ENCODE measurements at regions not wholly inside any gene's neighbourhood (a gene's known extent, or its start where the extent isn't known, plus 50 kb on each side); places are given as distances from the start of the nearest gene placed in this dataset.

DNA sequence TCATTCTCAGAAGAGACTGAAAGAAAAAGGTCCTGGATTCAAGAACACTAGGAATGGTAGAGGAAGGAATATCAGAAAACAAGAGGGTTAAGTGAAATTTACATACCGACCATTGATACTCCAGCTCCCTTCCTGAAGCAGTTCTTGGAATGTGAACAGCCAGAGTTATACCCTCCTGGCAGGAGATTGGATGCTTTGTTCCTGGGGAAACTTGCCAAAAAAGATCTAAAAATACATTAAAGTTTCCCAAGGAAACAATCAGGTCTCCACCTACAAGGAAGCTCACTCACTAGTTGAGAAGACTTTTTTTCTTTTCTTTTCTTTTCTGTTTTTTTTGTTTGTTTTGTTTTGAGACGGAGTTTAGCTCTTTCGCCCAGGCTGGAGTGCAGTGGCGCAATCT lies 91.1 kb downstream of the HLX start:
- 70 to 76% methylated on average over 4 of the region's 4 CpGs for WGBS, 2 donors
- DNase-seq (no peak), ATAC-seq (ENCODE audit: low FRiP score in 2 of 2) (no peak)
- Histone ChIP-seq H3K9me3 (no peaks in the 10 kb centered on the region), H3K27ac (no peak overlapping the region), H3K36me3 (no peaks in the 10 kb centered on the region), H3K4me3 (no peak overlapping the region), H3K27me3 (no peaks in the 10 kb centered on the region), H3K4me1 (no peaks in the 10 kb centered on the region)
- no peak for TF ChIP-seq POLR2AphosphoS5 (IDR thresholded peaks at IDR 0.05)
- TF ChIP-seq POLR2A (IDR thresholded peaks at IDR 0.05) = no peak
- TF ChIP-seq EP300 (IDR thresholded peaks at IDR 0.05) = no peak
- TF ChIP-seq, protein P1, sequence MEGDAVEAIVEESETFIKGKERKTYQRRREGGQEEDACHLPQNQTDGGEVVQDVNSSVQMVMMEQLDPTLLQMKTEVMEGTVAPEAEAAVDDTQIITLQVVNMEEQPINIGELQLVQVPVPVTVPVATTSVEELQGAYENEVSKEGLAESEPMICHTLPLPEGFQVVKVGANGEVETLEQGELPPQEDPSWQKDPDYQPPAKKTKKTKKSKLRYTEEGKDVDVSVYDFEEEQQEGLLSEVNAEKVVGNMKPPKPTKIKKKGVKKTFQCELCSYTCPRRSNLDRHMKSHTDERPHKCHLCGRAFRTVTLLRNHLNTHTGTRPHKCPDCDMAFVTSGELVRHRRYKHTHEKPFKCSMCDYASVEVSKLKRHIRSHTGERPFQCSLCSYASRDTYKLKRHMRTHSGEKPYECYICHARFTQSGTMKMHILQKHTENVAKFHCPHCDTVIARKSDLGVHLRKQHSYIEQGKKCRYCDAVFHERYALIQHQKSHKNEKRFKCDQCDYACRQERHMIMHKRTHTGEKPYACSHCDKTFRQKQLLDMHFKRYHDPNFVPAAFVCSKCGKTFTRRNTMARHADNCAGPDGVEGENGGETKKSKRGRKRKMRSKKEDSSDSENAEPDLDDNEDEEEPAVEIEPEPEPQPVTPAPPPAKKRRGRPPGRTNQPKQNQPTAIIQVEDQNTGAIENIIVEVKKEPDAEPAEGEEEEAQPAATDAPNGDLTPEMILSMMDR (IDR thresholded peaks at IDR 0.05) = no peak

DNA sequence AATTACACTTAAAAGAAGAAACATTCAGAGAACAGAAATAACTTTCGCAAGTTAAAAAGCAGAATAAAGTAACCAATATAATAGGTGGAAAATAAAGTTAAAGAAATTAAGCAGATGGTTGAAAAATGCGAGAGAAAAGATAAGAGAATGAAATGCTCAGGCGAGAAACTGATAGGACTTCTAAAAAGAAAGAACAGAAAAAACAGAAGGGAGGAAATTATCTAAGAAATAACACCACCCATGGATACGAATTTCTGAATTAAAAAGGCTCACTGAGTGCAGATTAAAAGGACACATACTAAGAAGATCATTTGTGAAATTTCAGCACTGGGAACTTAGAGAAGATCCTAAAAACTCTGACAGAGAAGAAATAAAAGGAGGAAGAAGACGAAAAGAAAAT lies 92.0 kb downstream of the HLX start:
- TF ChIP-seq EP300 (IDR thresholded peaks at IDR 0.05) = no peak
- TF ChIP-seq POLR2A (IDR thresholded peaks at IDR 0.05) = no peak
- TF ChIP-seq, protein P1 (IDR thresholded peaks at IDR 0.05) = no peak
- TF ChIP-seq POLR2AphosphoS5 (IDR thresholded peaks at IDR 0.05) = no peak
- Histone ChIP-seq H3K27ac (no peak overlapping the region), H3K27me3 (no peaks in the 10 kb centered on the region), H3K4me3 (no peak overlapping the region), H3K9me3 (no peaks in the 10 kb centered on the region), H3K4me1 (no peaks in the 10 kb centered on the region), H3K36me3 (no peaks in the 10 kb centered on the region)
- 88 to 91% methylated on average over 5 of the region's 5 CpGs for WGBS, 2 donors
- DNase-seq (no peak), ATAC-seq (ENCODE audit: low FRiP score in 2 of 2) (no peak)

DNA sequence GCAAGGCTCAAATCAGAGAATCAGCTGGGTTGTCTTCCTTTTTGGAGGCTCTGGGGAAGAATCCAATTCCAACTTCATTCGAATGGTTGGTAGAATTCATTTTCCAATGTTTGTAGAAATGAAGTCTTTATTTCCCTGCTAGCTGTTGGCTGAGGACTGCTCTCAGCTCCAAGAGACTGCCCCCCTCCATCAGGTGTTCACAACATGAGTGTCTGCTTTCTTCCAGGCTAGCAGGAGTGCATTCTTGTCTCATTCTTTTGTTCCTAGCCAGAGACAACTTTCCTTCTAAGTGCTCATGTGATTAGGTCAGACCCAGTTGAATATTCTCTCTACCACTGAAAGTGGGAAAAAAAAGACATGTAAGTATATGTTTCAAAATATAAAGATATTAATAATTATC lies 95.2 kb downstream of the HLX start:
- Histone ChIP-seq H3K27me3 (no peaks in the 10 kb centered on the region), H3K9me3 (no peaks in the 10 kb centered on the region), H3K36me3 (no peaks in the 10 kb centered on the region), H3K4me1 (no peaks in the 10 kb centered on the region), H3K4me3 (no peak overlapping the region), H3K27ac (no peak overlapping the region)
- TF ChIP-seq EP300 (IDR thresholded peaks at IDR 0.05) (no peak), POLR2AphosphoS5 (IDR thresholded peaks at IDR 0.05) (no peak), POLR2A (IDR thresholded peaks at IDR 0.05) (no peak)
- TF ChIP-seq, protein P1 (IDR thresholded peaks at IDR 0.05) = no peak
- 43 to 69% methylated on average over 1 of the region's 1 CpG for WGBS, 2 donors
- ATAC-seq (ENCODE audit: low FRiP score in 2 of 2) (no peak), DNase-seq (no peak)

DNA sequence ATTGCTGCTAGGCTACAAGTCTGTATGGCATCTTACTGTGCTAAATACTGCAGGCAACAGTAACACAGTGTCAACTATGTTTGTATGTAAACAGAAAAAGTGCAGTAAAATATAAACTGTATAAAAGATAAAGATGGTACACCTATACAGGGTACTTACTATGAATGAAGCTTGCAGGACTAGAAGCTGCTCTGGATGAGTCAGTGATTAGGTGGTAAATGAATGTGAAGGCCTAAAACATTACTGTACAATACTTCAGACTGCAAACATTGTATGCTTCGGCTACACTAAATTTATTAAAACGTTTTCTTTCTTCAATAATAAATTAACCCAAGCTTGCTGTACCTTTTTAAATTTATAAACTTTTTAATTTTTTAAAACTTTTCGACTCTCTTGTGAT lies 97.1 kb downstream of the HLX start:
- TF ChIP-seq, protein P1 (IDR thresholded peaks at IDR 0.05) = no peak
- TF ChIP-seq POLR2A (IDR thresholded peaks at IDR 0.05) (no peak), EP300 (IDR thresholded peaks at IDR 0.05) (no peak), POLR2AphosphoS5 (IDR thresholded peaks at IDR 0.05) (no peak)
- Histone ChIP-seq H3K27ac (no peak overlapping the region), H3K4me1 (no peaks in the 10 kb centered on the region), H3K36me3 (no peaks in the 10 kb centered on the region), H3K27me3 (no peaks in the 10 kb centered on the region), H3K4me3 (no peak overlapping the region), H3K9me3 (no peaks in the 10 kb centered on the region)
- ATAC-seq (ENCODE audit: low FRiP score in 2 of 2) = no peak
- DNase-seq = no peak
- WGBS, 2 donors = 42 to 43% methylated on average over 3 of the region's 3 CpGs

DNA sequence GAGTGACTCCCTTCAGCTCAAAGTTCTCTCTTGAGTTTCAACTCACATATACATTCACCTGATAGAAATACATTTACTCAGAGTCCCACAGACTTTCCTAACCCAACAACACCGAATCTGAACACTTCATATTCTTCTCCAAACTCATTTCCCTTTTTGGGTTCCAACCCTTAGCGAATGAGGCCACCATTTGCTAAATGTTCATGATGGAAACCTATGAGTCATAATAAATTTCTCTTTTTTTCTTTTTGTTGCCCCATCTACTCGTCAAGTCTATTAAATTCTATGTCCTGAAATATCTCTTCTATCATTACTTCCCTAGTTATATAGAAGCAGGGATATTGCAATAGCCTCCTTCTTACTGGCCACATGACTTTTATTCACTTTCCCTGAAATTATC lies 100.1 kb downstream of the HLX start:
- TF ChIP-seq POLR2A (IDR thresholded peaks at IDR 0.05) = no peak
- no peak for TF ChIP-seq EP300 (IDR thresholded peaks at IDR 0.05)
- no peak for TF ChIP-seq POLR2AphosphoS5 (IDR thresholded peaks at IDR 0.05)
- TF ChIP-seq, protein P1 (IDR thresholded peaks at IDR 0.05) = no peak
- DNase-seq = no peak
- Histone ChIP-seq H3K36me3 (no peaks in the 10 kb centered on the region), H3K27me3 (no peaks in the 10 kb centered on the region), H3K9me3 (no peaks in the 10 kb centered on the region), H3K4me3 (no peak overlapping the region), H3K4me1 (no peaks in the 10 kb centered on the region), H3K27ac (no peak overlapping the region)
- ATAC-seq (ENCODE audit: low FRiP score in 2 of 2) = no peak
- WGBS, 2 donors = 73% methylated on average over 3 of the region's 3 CpGs

Measured in upper lobe of left lung (tissue), 6 donors.